H1 (cell line): ENCODE measurements at regions not wholly inside any gene's neighbourhood (a gene's known extent, or its start where the extent isn't known, plus 50 kb on each side); places are given as distances from the start of the nearest gene placed in this dataset.

Experiments
- CBX5 ChIP-seq: fragments of 300-800, 300-1000 bp; sonication (generic); IDR thresholded peaks from 2 replicates; pipeline ENCODE4 v1.7.1; 2016; ENCODE audit warnings: antibody characterized with exemption, low read length, low read depth
- CHD2 ChIP-seq: IDR thresholded peaks from 2 replicates; pipeline ENCODE4 v1.6.1; 2012; ENCODE audit warnings: low read length, improper control_type of control experiment
- MAFK ChIP-seq: IDR thresholded peaks from 2 replicates; pipeline ENCODE4 v1.6.1; 2012; ENCODE audit warnings: low read depth, mild to moderate bottlenecking, improper control_type of control experiment, low read length
- RNF2 ChIP-seq: fragments of 200-900, 300-1000 bp; sonication (generic); IDR thresholded peaks from 2 replicates; pipeline ENCODE4 v1.7.1; 2016; ENCODE audit warnings: borderline replicate concordance, low read depth, mild to moderate bottlenecking, antibody characterized with exemption, low read length; ENCODE audit not compliant: poor library complexity, severe bottlenecking; ENCODE audit errors: missing control alignments
- SP2 ChIP-seq: IDR thresholded peaks from 2 replicates; pipeline ENCODE4 v1.6.1; 2012; ENCODE audit warnings: mild to moderate bottlenecking, low read length, inconsistent platforms
- TF ChIP-seq, protein P1 (sequence below), 3 experiments: IDR thresholded peaks; 1 replicate in 2 of 3; 2 replicates in 1 of 3; pipeline versions ENCODE4 v1.5.1 to v1.6.1; 2011; ENCODE audit warnings: low read length in 3 of 3, mild to moderate bottlenecking in 3 of 3, inconsistent platforms in 2 of 3, low read depth in 1 of 3, moderate library complexity in 1 of 3; ENCODE audit not compliant: insufficient read depth in 1 of 3; ENCODE audit errors: control extremely low read depth in 1 of 3

DNA sequence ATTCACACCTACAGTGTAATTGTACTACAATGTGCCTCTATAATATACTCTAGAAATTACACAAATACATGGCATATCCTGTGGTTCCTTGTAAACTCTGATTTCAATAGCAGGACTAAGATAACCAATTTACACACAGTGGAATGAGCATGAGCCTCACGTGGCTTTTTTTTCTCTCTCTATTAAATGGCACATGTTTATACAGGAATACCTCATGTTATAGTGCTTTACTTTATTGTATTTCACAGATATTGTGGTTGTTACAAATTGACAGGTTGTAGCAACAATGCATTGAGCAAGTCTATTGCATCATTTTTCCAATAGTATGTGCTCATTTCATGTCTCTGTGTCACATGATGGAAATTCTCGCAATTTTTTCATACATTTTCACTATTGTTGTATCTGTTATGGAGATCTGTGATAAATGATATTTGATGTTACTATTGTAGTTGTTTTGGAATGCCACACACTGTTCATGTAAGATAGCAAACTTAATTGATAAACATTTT lies 260.0 kb downstream of the FSIP2 start (continued):
- TF ChIP-seq, protein P1, sequence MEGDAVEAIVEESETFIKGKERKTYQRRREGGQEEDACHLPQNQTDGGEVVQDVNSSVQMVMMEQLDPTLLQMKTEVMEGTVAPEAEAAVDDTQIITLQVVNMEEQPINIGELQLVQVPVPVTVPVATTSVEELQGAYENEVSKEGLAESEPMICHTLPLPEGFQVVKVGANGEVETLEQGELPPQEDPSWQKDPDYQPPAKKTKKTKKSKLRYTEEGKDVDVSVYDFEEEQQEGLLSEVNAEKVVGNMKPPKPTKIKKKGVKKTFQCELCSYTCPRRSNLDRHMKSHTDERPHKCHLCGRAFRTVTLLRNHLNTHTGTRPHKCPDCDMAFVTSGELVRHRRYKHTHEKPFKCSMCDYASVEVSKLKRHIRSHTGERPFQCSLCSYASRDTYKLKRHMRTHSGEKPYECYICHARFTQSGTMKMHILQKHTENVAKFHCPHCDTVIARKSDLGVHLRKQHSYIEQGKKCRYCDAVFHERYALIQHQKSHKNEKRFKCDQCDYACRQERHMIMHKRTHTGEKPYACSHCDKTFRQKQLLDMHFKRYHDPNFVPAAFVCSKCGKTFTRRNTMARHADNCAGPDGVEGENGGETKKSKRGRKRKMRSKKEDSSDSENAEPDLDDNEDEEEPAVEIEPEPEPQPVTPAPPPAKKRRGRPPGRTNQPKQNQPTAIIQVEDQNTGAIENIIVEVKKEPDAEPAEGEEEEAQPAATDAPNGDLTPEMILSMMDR (IDR thresholded peaks at IDR 0.05; ENCODE audit: control extremely low read depth in 1 of 3, insufficient read depth in 1 of 3, low read depth in 1 of 3, low read length in 3 of 3): no peak
- TF ChIP-seq SP2 (no peak), RNF2 (no peak), CBX5 (no peak), MAFK (no peak), CHD2 (no peak)
